ENCODE measurements at regions not wholly inside any gene's neighbourhood (a gene's known extent, or its start where the extent isn't known, plus 50 kb on each side); places are given as distances from the start of the nearest gene placed in this dataset.
"Not testable (repeated sequence)": the region's sequence is repeated elsewhere in the genome, so short reads cannot be mapped to it uniquely, and the experiment has no call there.

DNA sequence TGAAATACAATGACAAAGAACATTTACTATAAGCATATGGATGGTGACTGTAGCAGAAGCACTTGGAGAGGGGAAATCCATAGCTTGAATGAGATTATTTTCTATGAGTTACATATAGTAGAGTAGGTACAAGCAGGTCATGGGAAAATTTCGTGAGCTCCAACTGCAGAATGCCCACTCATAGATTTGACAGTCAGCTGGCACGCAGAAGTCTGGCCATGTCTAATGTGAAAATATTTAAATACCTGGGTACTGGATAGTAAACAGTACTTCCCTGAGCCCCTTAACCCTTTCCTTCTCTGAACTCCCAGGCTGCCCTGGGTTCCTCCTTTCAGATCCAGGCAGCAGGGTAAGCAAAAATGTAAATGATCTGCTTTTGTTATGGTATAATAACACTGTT lies 209.7 kb downstream of the OTUD1 start:
- no peak for DNase-seq (ENCODE audit: low read depth)

- no peak for DNase-seq (ENCODE audit: low read depth)
These were observed 217.9 kb downstream of the OTUD1 start for GRCh38 chr10:23656735-23657134.

GRCh38 chr10:23657677-23658076 lies 218.8 kb downstream of the OTUD1 start:
- no peak for DNase-seq (ENCODE audit: low read depth)

DNA sequence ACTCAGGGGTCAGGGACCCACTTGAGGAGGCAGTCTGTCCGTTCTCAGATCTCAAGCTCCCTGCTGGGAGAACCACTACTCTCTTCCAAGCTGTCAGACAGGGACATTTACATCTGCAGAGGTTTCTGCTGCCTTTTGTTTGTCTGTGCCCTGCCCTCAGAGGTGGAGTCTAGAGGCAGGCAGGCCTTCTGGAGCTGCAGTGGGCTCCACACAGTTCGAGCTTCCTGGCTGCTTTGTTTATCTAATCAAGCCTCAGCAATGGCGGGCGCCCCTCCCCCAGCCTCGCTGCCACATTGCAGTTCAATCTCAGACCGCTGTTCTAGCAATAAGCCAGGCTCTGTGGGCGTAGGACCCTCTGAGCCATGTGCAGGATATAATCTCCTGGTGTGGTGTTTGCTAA lies 233.0 kb downstream of the OTUD1 start:
- not testable (repeated sequence) for DNase-seq (ENCODE audit: low read depth)

DNA sequence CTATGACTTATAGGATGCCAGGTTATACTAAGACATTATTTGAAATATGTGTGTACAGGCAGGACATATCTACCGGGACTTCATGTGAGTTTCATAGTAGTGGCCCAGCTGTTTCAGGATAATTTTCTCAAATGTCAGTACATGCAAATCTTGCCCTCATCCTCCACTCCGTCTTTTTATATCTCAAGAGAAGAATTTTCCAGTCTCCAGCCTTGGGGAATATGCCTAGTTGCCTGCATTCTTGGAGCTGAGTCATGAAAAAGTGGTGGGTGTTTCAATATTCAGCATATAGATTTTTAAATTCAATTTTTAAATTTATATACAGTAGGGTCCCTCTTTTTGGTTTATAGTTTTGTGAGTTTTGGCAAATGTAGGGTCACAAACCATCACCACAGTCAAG lies 236.7 kb downstream of the OTUD1 start:
- DNase-seq (ENCODE audit: low read depth) = no peak

DNA sequence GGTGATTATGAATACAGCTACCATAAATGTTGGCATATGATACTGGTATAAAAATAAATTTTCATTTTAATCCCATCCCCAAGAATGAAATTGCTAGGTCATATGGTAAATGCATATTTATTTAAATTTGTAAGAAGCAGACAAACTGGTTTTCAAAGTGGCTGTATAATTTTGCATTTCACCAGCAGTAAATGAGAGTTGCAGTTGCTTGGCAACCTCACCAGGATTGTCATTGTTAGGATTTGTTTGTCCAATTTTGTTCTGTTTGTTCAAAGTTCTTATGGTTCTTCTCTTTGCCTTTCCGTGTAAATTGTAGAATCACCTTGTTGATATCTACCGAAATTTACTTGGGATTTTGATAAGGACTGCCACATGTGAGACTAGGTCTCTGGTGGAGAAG lies 237.4 kb downstream of the OTUD1 start:
- DNase-seq (ENCODE audit: low read depth) = no peak

GRCh38 chr10:23686722-23687121 lies 247.8 kb downstream of the OTUD1 start:
- DNase-seq (ENCODE audit: low read depth) = no peak

- no peak for DNase-seq (ENCODE audit: low read depth)
These were observed 253.9 kb downstream of the OTUD1 start for GRCh38 chr10:23692736-23693135.

- no peak for DNase-seq (ENCODE audit: low read depth)
These were observed 254.6 kb downstream of the OTUD1 start for GRCh38 chr10:23693501-23693901.

- no peak for DNase-seq (ENCODE audit: low read depth)
These were observed 255.1 kb downstream of the OTUD1 start for GRCh38 chr10:23693925-23694324.

DNA sequence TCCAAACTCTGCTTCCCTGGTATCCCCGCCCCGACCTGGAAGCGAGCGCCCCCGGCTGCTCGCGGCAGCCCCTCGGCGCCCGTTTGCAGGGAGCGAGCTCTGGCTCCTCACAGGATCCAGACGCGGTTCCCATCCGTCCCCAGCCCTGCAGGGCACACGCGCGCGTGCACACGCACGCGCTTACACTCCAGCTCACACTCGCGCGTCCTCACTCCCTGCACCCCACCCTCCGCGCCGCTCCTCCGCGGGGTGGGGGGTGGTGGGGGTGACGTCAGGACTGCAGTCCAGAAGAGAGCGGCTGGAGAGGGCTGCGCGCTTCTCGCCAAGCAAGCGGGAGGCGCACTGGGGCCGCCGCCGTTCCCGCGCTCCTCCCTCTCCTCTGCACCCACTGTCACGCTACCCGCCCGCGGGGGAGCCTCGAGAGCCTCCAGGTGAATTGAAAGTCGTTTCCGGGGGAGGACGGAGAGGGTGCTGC lies 255.6 kb downstream of the OTUD1 start:
- DNase-seq (ENCODE audit: low read depth) = no peak

DNA sequence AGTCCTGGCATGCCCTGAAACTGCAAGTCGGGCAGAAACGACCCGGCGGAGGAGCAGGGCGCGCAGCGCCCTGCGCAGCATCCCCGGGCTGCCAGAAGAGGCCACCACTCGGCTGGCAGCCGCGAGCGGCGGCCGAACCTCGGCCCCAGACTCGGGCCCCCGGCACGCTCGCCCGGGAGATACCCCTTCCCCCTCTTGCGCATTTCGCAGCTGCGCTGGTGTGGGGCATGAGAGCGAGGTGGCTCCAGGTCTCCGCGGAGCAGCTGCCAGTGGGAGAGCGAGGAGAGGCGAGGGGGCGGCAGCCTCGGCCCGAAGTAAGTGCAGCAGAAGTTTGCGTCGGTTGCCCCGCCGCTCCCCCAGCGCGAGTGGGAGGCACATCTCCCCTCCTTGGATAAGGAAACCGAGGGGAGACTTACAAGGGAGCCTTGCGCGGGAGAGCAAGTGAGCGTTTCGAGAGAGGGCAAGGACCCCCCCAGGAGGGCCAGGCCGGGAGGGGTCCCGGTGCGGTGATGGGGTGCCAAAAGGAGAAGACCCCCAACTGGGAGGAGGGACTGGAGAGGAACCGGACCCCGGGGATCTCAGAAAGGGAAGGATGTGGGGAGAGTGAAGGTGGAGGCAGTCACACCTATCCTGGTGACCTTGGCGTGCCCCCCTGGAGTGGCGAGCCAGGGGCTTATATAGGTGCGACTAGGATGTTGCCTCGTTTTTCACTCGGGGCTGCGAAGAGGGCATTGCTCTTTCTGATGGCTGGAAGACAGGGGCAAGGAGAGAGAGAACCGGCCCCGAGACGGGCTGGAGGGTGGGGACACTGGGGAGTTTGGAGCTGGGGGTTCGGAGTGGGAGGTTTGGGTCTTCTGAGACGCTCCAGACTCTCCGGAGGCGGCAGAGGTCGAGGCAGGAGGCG lies 256.3 kb downstream of the OTUD1 start:
- no peak for DNase-seq (ENCODE audit: low read depth)

DNA sequence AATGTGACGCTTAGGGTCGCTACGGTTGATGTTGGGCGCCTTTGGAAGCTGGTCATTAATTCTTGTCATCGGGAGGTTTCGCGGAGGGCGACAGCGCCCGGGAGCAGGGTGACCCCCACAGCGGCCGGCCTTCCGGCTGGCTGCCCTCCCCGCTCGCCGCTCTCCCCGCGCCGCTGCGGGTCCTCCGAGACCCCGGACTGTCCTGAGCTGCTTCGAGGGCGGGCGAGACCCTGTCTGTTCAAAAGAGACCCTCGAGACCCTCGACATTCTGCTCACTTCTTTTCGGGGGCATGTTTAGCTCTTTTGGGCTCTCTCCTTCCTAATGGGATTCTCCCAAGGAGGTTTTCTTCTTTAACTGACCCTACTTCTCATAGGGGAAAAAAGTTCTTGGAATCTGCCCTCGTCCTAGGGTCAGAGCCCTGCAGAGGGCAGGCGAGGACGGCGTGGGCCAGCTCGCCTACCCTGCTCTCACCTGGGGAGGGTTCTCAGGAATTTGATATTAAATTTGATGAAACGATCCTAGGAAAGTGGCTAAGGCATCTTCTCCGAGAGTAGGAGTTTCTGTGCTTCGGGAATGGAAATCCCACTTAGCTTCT lies 257.0 kb downstream of the OTUD1 start:
- DNase-seq (ENCODE audit: low read depth) = no peak

- no peak for DNase-seq (ENCODE audit: low read depth)
These were observed 257.6 kb downstream of the OTUD1 start for GRCh38 chr10:23696476-23696875.

- peak; percentile 15 for DNase-seq (ENCODE audit: low read depth)
These were observed 264.1 kb downstream of the OTUD1 start for GRCh38 chr10:23702977-23703414.

GRCh38 chr10:23715363-23715762 lies 276.5 kb downstream of the OTUD1 start:
- no peak for DNase-seq (ENCODE audit: low read depth)

DNA sequence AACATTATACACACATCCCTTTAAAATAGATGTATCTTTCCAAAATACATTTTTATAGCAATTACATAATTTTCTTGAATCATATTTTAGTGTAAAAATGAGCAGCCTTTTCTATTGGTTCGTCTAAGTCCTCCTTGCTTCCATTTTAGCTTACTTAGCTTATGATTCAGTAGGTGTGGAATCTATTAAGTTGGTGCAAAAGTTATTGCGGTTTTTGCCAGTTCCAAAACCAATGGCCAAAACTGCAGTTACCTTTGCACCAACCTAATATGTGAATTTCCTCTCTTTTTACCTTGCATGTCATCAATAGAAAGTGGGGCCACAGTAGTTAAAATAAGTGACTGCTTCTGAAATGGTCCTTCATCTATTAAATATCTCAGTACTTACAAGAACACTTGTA lies 279.0 kb downstream of the OTUD1 start:
- DNase-seq (ENCODE audit: low read depth) = no peak

- DNase-seq (ENCODE audit: low read depth) = no peak
These were observed 280.1 kb downstream of the OTUD1 start for GRCh38 chr10:23718946-23719345.

- no peak for DNase-seq (ENCODE audit: low read depth)
These were observed 284.9 kb downstream of the OTUD1 start for GRCh38 chr10:23723796-23724195.

DNA sequence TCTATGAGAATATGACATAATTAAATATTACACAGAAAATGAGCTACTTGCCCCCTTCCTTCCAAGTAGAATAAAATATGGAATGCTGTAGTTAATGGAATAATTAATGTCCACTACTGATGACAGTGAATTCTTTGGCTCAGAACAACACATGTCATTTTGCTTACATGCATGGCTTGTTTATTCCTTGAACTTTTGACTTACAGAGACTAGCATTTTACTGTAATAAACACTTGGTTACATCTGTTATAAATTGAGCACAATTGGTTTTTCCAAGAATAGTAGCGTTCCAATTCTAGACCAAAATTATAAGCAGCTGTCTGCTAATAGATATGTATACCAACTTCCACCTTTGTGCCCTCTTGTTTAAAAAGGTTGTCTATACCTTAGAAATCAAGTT lies 286.7 kb downstream of the OTUD1 start:
- no peak for DNase-seq (ENCODE audit: low read depth)

- no peak for DNase-seq (ENCODE audit: low read depth)
These were observed 303.5 kb downstream of the OTUD1 start for GRCh38 chr10:23742368-23742767.

DNA sequence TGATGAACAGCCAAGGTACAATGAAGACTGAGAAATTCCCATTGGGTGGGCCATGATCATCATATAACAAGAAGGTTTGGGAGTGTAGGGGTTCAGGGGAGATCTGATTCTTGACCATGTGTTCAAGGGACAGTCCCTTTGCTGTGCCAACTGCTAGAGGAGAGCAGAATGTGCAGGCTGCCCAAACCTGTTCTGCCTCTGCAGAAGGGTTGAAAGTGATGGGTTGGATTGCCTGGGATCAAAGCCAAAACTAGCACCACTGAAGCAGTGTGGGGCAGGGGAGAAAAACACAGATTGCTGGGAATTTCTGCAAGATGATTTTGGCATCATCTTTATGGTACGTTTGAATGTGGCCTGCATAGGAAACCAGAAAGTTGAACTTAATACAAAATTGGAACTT lies 303.9 kb downstream of the OTUD1 start:
- no peak for DNase-seq (ENCODE audit: low read depth)

DNA sequence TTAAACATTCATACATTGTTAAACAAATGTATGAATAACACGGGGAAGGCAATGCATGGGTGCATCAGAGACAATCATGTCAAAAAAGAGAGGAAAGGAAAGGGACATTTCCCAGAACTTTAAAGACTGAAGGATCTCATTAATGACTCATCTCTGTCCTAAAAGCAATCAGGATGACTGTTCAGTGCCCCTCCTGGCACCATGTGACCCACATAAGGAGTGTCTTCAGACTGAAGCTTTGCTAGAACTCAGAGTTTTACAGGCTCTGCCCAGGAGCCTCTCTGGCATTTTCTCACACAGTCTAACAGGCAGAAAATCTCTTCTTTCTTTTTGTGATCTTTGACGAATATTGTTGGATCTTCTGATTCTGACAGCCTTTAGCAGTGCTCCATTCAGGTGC lies 315.3 kb downstream of the OTUD1 start:
- no peak for DNase-seq (ENCODE audit: low read depth)

- DNase-seq (ENCODE audit: low read depth) = no peak
These were observed 316.1 kb downstream of the OTUD1 start for GRCh38 chr10:23754941-23755340.

All from stimulated activated CD8-positive, alpha-beta memory T cell treated with anti-CD3 and anti-CD28 coated beads, Interleukin-4, amount 100 ng/mL, for 24 hours (primary cell).